ENCODE measurements at regions not wholly inside any gene's neighbourhood (a gene's known extent, or its start where the extent isn't known, plus 50 kb on each side); places are given as distances from the start of the nearest gene placed in this dataset.

DNA sequence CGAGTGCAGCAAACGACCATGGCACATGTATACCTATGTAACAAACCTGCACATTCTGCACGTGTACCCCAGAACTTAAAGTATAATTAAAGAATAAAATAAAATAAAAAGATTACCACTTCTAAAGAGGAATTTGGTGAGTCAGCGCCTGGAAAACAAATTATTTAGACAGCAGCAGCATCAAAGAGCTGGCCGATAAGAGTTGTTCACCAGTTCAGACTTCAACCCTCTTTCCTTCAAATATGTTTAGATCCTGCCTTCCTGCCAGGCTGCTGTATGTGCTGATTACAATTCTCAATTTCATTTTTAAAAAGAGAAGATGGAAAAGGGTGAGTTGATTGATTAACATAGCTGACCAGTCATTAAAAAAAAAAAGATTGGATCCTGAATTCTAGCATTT is 672.0 kb upstream of the NRP1 start:
- DNase-seq, result no peak
- Mint-ChIP-seq H3K27ac (no peak overlapping the region), H3K4me3 (no peak overlapping the region), H3K27me3 (peaks cover 0 to 2% of the 10 kb centered on the region in 2 donors), H3K36me3 (ENCODE audit: insufficient read depth) (no peaks in the 10 kb centered on the region), H3K4me1 (ENCODE audit: low read depth in 2 of 2) (no peaks in the 10 kb centered on the region), H3K9me3 (no peaks in the 10 kb centered on the region)
- ATAC-seq (replicated peaks), result no peak

DNA sequence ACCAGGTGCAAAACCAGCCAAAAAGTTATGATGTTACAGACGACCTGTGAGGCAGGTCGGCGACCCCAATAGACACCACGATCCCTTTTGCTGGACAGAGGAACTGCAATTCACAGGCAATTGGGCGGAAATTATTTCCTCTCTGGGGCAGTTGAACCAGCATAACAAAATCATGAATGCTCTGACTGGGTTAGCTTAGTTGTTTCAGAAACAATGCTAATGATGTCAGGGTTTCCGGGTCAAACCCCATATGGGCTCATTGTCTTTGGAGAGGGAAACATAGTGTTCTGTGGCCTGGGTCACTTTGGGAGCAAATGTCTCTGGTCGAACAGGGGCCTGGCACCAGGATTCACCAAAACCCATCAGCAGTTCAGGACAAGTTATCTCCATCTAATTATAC is 669.1 kb upstream of the NRP1 start:
- Mint-ChIP-seq H3K9me3 (no peaks in the 10 kb centered on the region), H3K27me3 (peaks cover 0 to 8% of the 10 kb centered on the region in 2 donors), H3K4me1 (ENCODE audit: low read depth in 2 of 2) (no peaks in the 10 kb centered on the region), H3K4me3 (no peak overlapping the region), H3K36me3 (ENCODE audit: insufficient read depth) (no peaks in the 10 kb centered on the region), H3K27ac (no peak overlapping the region)
- no peak for ATAC-seq (replicated peaks)
- no peak for DNase-seq

DNA sequence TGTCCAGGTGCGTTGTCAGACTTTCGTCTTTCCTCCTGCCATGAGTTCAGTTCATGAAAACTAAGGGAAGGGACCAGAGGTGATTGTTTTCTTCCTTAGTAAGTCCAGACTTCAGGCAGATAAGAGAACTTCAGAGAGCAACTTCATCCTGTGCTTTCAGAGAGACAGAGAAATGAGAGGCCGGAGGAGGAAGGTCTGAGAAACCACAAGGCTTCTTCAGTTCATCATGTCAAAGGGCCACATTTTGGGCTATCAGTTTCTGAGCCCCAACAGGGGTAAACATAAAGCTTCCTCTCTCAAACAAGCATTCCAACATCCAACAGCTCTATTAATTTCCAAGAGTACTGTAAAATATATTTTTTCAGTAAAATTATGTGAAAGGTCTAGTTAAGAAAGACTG is 668.4 kb upstream of the NRP1 start:
- H3K27me3 Mint-ChIP-seq, result peaks cover 0 to 8% of the 10 kb centered on the region in 2 donors
- ATAC-seq (replicated peaks), result no peak
- no peak overlapping the region for H3K4me3 Mint-ChIP-seq
- no peaks in the 10 kb centered on the region for H3K4me1 Mint-ChIP-seq (ENCODE audit: low read depth in 2 of 2)
- no peak overlapping the region for H3K27ac Mint-ChIP-seq
- H3K36me3 Mint-ChIP-seq (ENCODE audit: insufficient read depth), result no peaks in the 10 kb centered on the region
- no peaks in the 10 kb centered on the region for H3K9me3 Mint-ChIP-seq
- no peak for DNase-seq

DNA sequence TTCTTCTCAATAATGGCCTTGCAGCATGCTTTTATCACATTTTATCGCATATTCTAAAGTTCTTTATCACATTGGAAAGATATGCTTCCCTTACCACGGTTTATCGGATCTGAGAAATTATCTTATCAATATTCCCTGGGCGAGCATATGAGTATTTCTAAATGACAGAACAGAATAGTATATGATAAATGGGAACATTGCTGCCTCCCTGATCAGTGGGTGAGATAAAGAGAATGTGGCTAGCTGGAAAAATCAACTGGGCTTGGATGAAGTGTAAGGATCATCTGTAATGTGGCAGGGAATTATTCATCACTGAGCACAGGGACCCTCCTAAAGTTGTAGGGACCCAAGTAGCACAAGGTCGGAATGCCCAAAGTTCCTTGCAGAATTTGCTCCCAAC is 667.4 kb upstream of the NRP1 start:
- Mint-ChIP-seq H3K27ac (no peak overlapping the region), H3K9me3 (peaks cover 0 to 3% of the 10 kb centered on the region in 2 donors), H3K4me1 (ENCODE audit: low read depth in 2 of 2) (no peaks in the 10 kb centered on the region), H3K27me3 (peaks cover 2 to 14% of the 10 kb centered on the region in 2 donors), H3K4me3 (no peak overlapping the region), H3K36me3 (ENCODE audit: insufficient read depth) (no peaks in the 10 kb centered on the region)
- ATAC-seq (replicated peaks) (no peak), DNase-seq (no peak)

DNA sequence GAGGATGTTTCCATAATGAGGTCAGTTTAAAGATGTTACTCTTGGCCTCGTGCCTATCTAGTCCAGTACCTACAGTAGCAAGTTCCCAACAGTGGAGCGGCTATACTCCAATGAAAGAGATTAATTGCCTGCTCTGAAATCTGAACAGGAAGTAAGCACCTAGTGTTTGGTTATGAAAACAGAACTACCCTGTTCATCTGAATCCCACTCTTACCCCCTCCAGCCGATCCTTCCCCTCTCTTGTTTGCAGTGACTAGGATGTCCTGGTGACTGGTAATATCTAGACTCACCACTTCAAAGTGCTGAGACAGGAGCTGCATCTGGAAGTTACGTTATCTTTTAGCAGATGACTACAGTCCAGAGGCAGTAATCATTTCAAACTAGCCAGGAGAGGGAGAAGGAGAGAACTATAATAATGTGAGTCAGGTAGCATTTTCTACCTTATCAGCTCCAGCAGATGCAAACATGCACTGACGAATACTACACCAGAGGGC is 666.7 kb upstream of the NRP1 start:
- Mint-ChIP-seq H3K27ac (no peak overlapping the region), H3K36me3 (ENCODE audit: insufficient read depth) (no peaks in the 10 kb centered on the region), H3K4me1 (ENCODE audit: low read depth in 2 of 2) (no peaks in the 10 kb centered on the region), H3K27me3 (peaks cover 7 to 21% of the 10 kb centered on the region in 2 donors), H3K9me3 (peaks cover 0 to 6% of the 10 kb centered on the region in 2 donors), H3K4me3 (no peak overlapping the region)
- ATAC-seq (replicated peaks), result no peak
- no peak for DNase-seq

DNA sequence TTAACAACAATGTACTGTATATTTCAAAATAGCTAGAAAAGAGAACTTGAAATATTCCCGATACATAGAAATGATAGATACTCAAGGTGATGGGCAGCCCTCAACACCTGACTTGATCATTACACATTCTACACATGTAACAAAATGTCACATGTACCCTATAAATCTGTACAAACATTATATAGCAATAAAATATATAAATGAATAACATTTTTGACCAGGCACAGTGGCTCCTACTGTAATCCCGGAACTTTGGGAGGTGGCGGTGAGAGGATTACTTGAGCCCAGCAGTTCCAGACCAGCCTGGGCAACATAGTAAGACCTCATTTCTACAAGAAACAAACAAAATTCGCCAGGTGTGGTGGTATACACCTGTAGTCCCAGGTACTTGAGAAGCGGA is 659.5 kb upstream of the NRP1 start:
- ATAC-seq (replicated peaks) (no peak), DNase-seq (no peak)
- Mint-ChIP-seq H3K9me3 (peaks cover 0 to 6% of the 10 kb centered on the region in 2 donors), H3K27ac (no peak overlapping the region), H3K4me1 (ENCODE audit: low read depth in 2 of 2) (no peaks in the 10 kb centered on the region), H3K36me3 (ENCODE audit: insufficient read depth) (no peaks in the 10 kb centered on the region), H3K4me3 (no peak overlapping the region), H3K27me3 (peaks cover 7 to 13% of the 10 kb centered on the region in 2 donors)

DNA sequence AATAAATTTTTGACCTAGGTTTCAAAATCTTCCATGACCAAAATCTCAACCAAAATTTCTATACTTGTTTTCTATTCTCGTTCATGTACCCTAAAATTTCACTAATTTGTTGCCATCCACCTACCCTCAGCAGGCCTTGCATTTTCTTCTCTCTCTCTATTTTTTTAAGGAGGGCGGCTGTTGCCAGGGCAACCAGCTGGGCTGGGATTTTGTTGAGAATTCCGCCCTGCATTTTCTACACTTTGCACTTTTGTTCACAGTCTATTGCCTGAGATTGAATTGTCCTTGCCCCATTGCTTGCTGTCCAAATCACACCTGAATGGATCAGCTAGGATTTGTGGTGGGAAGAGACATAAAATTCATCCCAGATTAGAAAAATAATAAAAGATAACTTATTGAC is 657.5 kb upstream of the NRP1 start:
- Mint-ChIP-seq H3K4me3 (no peak overlapping the region), H3K27me3 (peaks cover 6 to 8% of the 10 kb centered on the region in 2 donors), H3K27ac (no peak overlapping the region), H3K36me3 (ENCODE audit: insufficient read depth) (no peaks in the 10 kb centered on the region), H3K4me1 (ENCODE audit: low read depth in 2 of 2) (no peaks in the 10 kb centered on the region), H3K9me3 (peaks cover 0 to 8% of the 10 kb centered on the region in 2 donors)
- DNase-seq (no peak), ATAC-seq (replicated peaks) (no peak)

DNA sequence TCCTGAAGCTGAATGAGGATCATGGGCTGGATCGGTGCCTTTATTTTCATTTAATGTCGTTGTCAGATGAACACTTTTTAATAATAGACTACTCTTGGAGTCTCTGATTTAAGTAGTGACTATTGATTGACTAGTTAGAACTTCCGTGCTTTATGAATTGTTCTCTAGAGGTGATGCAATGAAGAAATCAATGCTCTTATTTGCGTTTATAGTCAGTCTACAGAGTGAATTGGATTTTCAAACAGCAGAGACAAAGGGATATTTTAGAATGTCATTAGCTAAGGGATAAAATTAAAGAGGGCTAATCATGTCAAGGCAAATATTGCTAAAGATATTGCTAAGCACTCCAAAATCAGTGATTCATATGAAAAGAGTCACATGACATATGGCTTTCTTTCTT is 652.0 kb upstream of the NRP1 start:
- no peak overlapping the region for H3K4me3 Mint-ChIP-seq
- DNase-seq (no peak), ATAC-seq (replicated peaks) (no peak)
- no peak overlapping the region for H3K27ac Mint-ChIP-seq
- no peaks in the 10 kb centered on the region for H3K36me3 Mint-ChIP-seq (ENCODE audit: insufficient read depth)
- H3K9me3 Mint-ChIP-seq, result peaks cover 0 to 4% of the 10 kb centered on the region in 2 donors
- no peaks in the 10 kb centered on the region for H3K27me3 Mint-ChIP-seq
- no peaks in the 10 kb centered on the region for H3K4me1 Mint-ChIP-seq (ENCODE audit: low read depth in 2 of 2)

DNA sequence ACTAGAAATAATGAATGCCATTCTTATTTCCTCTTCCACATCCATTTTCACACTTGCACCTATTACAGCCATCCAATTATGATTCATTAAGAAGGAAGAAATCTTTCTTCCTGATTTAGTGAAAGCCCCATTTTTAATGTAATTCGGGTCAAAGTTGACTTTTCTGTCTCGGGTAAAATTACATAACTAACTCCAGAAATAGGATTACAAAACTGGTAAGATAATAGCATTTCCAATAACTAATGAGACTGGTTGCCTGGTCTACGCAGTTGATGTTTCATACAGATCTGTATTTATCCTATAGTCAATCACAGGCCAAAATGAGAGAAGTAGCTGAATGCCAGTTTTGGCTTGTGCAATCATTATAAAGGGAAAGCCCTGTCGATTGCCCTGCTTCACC is 651.5 kb upstream of the NRP1 start:
- ATAC-seq (replicated peaks) (no peak), DNase-seq (no peak)
- Mint-ChIP-seq H3K9me3 (peaks cover 0 to 4% of the 10 kb centered on the region in 2 donors), H3K27ac (no peak overlapping the region), H3K36me3 (ENCODE audit: insufficient read depth) (no peaks in the 10 kb centered on the region), H3K4me1 (ENCODE audit: low read depth in 2 of 2) (no peaks in the 10 kb centered on the region), H3K4me3 (no peak overlapping the region), H3K27me3 (no peaks in the 10 kb centered on the region)

DNA sequence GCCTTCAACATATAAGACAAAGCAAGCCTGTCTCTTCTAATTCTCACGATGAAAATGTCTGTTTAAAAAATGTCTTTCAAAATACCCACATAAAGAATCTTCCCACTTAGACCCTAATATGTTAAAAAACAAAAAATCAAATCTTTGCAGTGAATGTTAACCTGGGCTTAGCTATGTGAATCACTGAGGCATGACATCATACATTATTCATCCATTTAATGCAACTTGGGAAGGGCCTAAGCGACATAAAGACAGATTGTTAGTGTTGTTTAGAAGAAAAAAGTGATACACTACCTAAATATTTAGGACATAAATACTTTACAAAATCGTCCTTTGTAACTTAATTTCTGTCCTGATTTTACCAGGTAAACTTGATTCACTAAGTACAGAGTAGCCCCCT is 648.5 kb upstream of the NRP1 start:
- Mint-ChIP-seq H3K4me1 (ENCODE audit: low read depth in 2 of 2) (no peaks in the 10 kb centered on the region), H3K4me3 (no peak overlapping the region), H3K36me3 (ENCODE audit: insufficient read depth) (no peaks in the 10 kb centered on the region), H3K27me3 (no peaks in the 10 kb centered on the region), H3K9me3 (peaks cover 0 to 4% of the 10 kb centered on the region in 2 donors), H3K27ac (no peak overlapping the region)
- DNase-seq, result no peak
- ATAC-seq (replicated peaks), result no peak

DNA sequence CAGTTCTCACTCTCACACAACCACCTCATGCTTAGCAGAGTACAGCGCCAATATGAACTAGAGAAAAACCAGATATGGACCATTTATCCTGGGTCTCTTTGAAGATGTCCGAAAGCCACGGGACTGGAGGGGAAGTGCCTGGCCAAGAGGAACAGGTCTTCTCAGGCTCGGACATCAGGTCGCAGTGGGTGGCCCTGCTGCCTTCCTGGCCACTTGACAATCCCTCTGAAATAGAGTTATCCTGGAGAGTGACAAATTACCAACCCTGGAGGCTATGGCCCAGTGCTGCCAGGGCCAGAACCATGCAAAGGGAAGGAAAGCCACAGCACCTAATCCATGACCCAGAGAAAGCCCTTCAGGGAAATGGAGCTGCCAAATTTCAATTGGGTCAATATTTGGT is 646.8 kb upstream of the NRP1 start:
- Mint-ChIP-seq H3K27ac (no peak overlapping the region), H3K27me3 (no peaks in the 10 kb centered on the region), H3K4me1 (ENCODE audit: low read depth in 2 of 2) (no peaks in the 10 kb centered on the region), H3K4me3 (no peak overlapping the region), H3K9me3 (peaks cover 0 to 2% of the 10 kb centered on the region in 2 donors), H3K36me3 (ENCODE audit: insufficient read depth) (no peaks in the 10 kb centered on the region)
- no peak for ATAC-seq (replicated peaks)
- DNase-seq, result no peak

DNA sequence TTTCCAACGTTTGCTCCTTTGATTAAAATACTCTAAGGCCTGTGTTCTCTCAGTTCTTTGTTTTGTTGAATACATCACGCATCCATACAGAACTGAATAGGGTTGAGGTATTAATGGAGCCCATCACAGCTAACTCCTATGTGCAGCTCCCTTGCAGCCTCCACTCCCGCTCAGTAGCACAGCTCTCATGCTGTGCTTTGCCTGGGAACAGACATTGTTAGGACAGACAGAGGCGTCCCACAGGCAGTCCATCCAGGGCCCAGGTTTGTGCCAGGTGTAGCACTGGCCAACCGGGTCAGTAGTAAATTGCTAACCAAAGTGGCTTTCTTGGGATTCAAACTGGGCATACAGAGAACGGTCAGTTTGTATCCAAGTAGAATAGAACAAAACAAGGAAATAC is 644.7 kb upstream of the NRP1 start:
- no peaks in the 10 kb centered on the region for H3K27me3 Mint-ChIP-seq
- H3K4me3 Mint-ChIP-seq, result no peak overlapping the region
- no peak overlapping the region for H3K27ac Mint-ChIP-seq
- DNase-seq (no peak), ATAC-seq (replicated peaks) (no peak)
- no peaks in the 10 kb centered on the region for H3K36me3 Mint-ChIP-seq (ENCODE audit: insufficient read depth)
- peaks cover 0 to 2% of the 10 kb centered on the region in 2 donors for H3K9me3 Mint-ChIP-seq
- no peaks in the 10 kb centered on the region for H3K4me1 Mint-ChIP-seq (ENCODE audit: low read depth in 2 of 2)

DNA sequence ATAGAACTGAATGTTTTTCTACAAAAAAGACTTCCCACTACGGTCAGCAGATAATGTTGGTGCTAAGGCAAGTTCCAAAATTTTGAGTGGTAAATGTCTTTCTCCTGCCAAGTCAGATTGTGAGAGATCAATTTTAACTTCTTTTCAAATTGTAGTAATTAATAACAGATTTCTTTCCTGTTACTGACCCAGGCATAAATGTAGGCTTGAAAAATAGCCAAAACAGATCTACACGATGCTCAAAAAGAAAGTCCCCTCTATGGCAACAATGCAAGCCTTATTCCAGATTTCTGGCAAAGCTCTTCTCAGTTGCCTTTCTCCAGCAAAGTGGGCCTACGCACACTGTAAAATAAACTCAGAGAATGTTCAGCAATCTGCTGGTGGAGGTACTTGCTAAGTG is 641.0 kb upstream of the NRP1 start:
- Mint-ChIP-seq H3K27me3 (no peaks in the 10 kb centered on the region), H3K4me1 (ENCODE audit: low read depth in 2 of 2) (no peaks in the 10 kb centered on the region), H3K9me3 (peaks cover 0 to 4% of the 10 kb centered on the region in 2 donors), H3K36me3 (ENCODE audit: insufficient read depth) (no peaks in the 10 kb centered on the region), H3K4me3 (no peak overlapping the region), H3K27ac (no peak overlapping the region)
- DNase-seq (no peak), ATAC-seq (replicated peaks) (no peak)

DNA sequence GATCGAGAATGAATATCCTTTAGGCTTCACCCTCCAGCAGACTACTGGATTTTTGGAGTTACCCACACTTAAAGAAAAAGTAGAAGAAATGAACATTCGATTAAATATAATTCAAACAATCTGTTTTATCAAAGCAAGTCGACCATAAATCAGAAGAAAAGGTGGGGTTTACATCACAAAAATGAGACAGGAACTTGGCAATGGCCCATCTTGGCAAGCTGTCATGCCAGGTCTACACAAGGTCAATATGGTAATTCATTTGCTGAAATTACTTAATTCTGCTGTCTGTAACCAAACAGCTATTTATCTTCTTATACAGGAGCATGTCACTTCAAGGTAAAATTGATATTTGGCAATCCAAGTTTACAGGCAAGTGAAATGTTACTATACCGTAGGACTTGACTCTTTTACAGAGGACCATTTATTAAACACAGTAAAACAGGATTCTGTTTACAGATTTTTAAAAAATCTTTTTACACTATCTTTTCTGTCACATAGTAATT is 640.6 kb upstream of the NRP1 start:
- Mint-ChIP-seq H3K27me3 (no peaks in the 10 kb centered on the region), H3K4me3 (no peak overlapping the region), H3K4me1 (ENCODE audit: low read depth in 2 of 2) (no peaks in the 10 kb centered on the region), H3K9me3 (peaks cover 0 to 4% of the 10 kb centered on the region in 2 donors), H3K27ac (no peak overlapping the region), H3K36me3 (ENCODE audit: insufficient read depth) (no peaks in the 10 kb centered on the region)
- ATAC-seq (replicated peaks), result no peak
- DNase-seq, result no peak

DNA sequence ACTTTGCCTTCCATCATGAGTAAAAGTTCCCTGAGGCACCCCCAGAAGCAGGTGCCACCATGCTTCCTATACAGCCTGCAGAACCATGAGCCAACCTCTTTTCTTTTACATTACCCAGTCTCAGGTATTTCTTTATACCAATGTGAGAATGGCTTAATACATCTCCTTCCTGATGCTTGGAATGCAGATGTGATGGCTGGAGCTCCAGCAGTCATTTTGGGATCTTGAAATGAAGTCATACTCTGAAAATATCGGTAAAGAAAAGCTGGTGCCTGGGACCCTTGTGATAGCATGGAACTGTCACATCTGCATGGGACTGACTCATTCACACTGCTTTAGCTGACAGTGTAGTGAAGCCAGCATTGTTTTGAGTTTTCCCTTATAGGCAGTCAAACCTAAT is 634.5 kb upstream of the NRP1 start:
- Mint-ChIP-seq H3K36me3 (ENCODE audit: insufficient read depth) (no peaks in the 10 kb centered on the region), H3K9me3 (peaks cover 0 to 2% of the 10 kb centered on the region in 2 donors), H3K27me3 (no peaks in the 10 kb centered on the region), H3K4me1 (ENCODE audit: low read depth in 2 of 2) (no peaks in the 10 kb centered on the region), H3K27ac (no peak overlapping the region), H3K4me3 (no peak overlapping the region)
- DNase-seq (no peak), ATAC-seq (replicated peaks) (no peak)

Data from effector memory CD8-positive, alpha-beta T cell (primary cell).